SU-DHL-6 (cell line): ENCODE measurements at regions not wholly inside any gene's neighbourhood (a gene's known extent, or its start where the extent isn't known, plus 50 kb on each side); places are given as distances from the start of the nearest gene placed in this dataset.

Experiments used
- H2AFZ ChIP-seq: fragments of 200-600 bp; sonication (generic); 2 replicates; pipeline ENCODE4 v1.6.1; 2014; ENCODE audit warnings: low read depth, mild to moderate bottlenecking, moderate library complexity, mixed read lengths, antibody characterized with exemption, low read length; ENCODE audit not compliant: severe bottlenecking
- H3F3A ChIP-seq: fragments of 200-600 bp; shearing (Covaris generic); 2 replicates; pipeline ENCODE4 v1.6.0; 2016; ENCODE audit warnings: antibody characterized with exemption, mild to moderate bottlenecking; ENCODE audit not compliant: insufficient read depth
- H3K27ac ChIP-seq: fragments of 200-600 bp; sonication (generic); 2 replicates; pipeline ENCODE4 v1.5.1; 2016; ENCODE audit warnings: low read depth, mild to moderate bottlenecking, low read length, moderate library complexity, mixed read lengths
- H3K27me3 ChIP-seq: fragments of 200-600 bp; sonication (generic), shearing (Covaris generic); 2 replicates; pipeline ENCODE4 v1.6.0; 2014; ENCODE audit warnings: mild to moderate bottlenecking, low read length
- H3K36me3 ChIP-seq: fragments of 200-600 bp; sonication (generic); 2 replicates; pipeline ENCODE4 v1.6.1; 2014; ENCODE audit warnings: mild to moderate bottlenecking, low read length, mixed read lengths
- H3K4me2 ChIP-seq: fragments of 300-600, 200-600 bp; shearing (Covaris generic), sonication (generic); 2 replicates; pipeline ENCODE4 v1.6.0; 2014; ENCODE audit warnings: low read length, low read depth, mild to moderate bottlenecking; ENCODE audit not compliant: poor library complexity, severe bottlenecking
- H3K4me3 ChIP-seq: fragments of 200-600 bp; sonication (generic); 2 replicates; pipeline ENCODE4 v1.5.1; 2014; ENCODE audit warnings: antibody characterized with exemption, low read length, mild to moderate bottlenecking, mixed read lengths; ENCODE audit not compliant: insufficient read depth, poor library complexity, severe bottlenecking
- H3K79me2 ChIP-seq: fragments of 200-600 bp; sonication (generic); 2 replicates; pipeline ENCODE4 v1.6.1; 2014; ENCODE audit warnings: mild to moderate bottlenecking, low read length, moderate library complexity; ENCODE audit not compliant: insufficient read depth
- H3K9ac ChIP-seq: fragments of 200-600 bp; sonication (generic); 2 replicates; pipeline ENCODE4 v1.7.0; 2014; ENCODE audit warnings: mild to moderate bottlenecking, low read length
- H3K9me2 ChIP-seq: fragments of 200-600 bp; sonication (generic); replicated peaks from 2 replicates; pipeline ENCODE4 v1.6.1; 2014; ENCODE audit warnings: low read length; ENCODE audit not compliant: insufficient read depth
- H3K9me3 ChIP-seq: fragments of 200-600 bp; sonication (generic); 2 replicates; pipeline ENCODE4 v1.6.1; 2014; ENCODE audit warnings: low read length, mixed read lengths; ENCODE audit not compliant: insufficient read depth
- H4K20me1 ChIP-seq: fragments of 200-600 bp; sonication (generic); 2 replicates; pipeline ENCODE4 v1.6.1; 2014; ENCODE audit warnings: low read depth, mild to moderate bottlenecking, antibody characterized with exemption, low read length, moderate library complexity, mixed read lengths
- EZH2phosphoT487 ChIP-seq: fragments of 200-600 bp; sonication (generic), shearing (Covaris generic); conservative IDR thresholded peaks from 2 replicates; pipeline ENCODE4 v1.6.1; 2018; ENCODE audit warnings: mild to moderate bottlenecking, antibody characterized with exemption, low read length, moderate library complexity, mixed read lengths
- TF ChIP-seq, protein P1 (sequence below): fragments of 200-600 bp; sonication (generic); IDR thresholded peaks from one replicate; pipeline ENCODE4 v1.5.1; 2017; ENCODE audit warnings: antibody characterized with exemption, mild to moderate bottlenecking, low read length, moderate library complexity; ENCODE audit not compliant: insufficient read depth, poor library complexity, severe bottlenecking

DNA sequence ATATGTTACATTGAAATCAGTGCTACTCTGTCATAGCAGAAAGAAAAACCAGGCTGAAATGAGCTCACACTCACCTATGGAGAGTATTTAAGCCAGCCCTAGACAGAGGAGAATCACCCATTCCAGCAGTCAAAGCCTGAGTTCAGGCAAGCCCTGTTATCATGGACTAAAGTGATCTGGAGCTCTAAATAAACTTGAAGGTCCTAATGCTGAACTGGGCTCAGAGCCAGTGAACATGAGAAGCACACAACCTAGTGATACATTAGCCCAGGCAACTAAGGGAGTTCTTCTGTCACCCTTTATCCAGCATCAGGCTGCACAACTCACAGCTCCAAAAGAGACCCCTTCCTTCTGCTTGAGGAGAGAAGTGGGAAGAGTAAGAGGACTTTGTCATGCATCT is 425.0 kb downstream of the COL12A1 start:
- Histone ChIP-seq H3K9me3 (no peaks in the 10 kb centered on the region), H3K79me2 (no peaks in the 10 kb centered on the region), H3K4me2 (no peak overlapping the region), H3K4me3 (no peak overlapping the region), H3K36me3 (no peaks in the 10 kb centered on the region), H3K9me2 (no peaks in the 10 kb centered on the region), H3F3A (no peaks in the 10 kb centered on the region), H3K27me3 (no peaks in the 10 kb centered on the region), H3K9ac (no peak overlapping the region), H3K27ac (no peak overlapping the region), H2AFZ (no peak overlapping the region), H4K20me1 (no peaks in the 10 kb centered on the region)
- TF ChIP-seq, protein P1, sequence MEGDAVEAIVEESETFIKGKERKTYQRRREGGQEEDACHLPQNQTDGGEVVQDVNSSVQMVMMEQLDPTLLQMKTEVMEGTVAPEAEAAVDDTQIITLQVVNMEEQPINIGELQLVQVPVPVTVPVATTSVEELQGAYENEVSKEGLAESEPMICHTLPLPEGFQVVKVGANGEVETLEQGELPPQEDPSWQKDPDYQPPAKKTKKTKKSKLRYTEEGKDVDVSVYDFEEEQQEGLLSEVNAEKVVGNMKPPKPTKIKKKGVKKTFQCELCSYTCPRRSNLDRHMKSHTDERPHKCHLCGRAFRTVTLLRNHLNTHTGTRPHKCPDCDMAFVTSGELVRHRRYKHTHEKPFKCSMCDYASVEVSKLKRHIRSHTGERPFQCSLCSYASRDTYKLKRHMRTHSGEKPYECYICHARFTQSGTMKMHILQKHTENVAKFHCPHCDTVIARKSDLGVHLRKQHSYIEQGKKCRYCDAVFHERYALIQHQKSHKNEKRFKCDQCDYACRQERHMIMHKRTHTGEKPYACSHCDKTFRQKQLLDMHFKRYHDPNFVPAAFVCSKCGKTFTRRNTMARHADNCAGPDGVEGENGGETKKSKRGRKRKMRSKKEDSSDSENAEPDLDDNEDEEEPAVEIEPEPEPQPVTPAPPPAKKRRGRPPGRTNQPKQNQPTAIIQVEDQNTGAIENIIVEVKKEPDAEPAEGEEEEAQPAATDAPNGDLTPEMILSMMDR: no peak
- no peak for TF ChIP-seq EZH2phosphoT487

DNA sequence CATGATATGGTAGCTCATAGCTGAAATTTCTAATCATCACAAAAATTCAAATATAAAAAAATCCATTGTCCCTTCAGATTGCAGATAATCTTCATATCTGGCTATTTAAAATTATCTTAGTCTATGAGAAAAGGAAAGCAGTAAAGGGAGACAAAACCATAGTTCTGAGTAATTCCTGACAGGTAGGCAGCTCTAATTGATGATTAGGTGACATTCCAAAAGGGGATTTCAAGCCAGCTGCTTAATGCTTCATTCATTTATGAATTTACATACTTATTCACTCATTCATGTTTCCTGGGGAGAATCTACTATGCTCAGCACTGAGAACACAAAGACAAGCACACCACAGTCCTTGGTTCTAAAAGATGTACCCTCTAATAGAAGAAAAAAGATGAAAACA is 437.1 kb downstream of the COL12A1 start:
- Histone ChIP-seq H3K9ac (no peak overlapping the region), H3K9me2 (no peaks in the 10 kb centered on the region), H3F3A (no peaks in the 10 kb centered on the region), H3K4me3 (no peak overlapping the region), H4K20me1 (no peaks in the 10 kb centered on the region), H2AFZ (no peak overlapping the region), H3K36me3 (no peaks in the 10 kb centered on the region), H3K27ac (no peak overlapping the region), H3K4me2 (no peak overlapping the region), H3K27me3 (no peaks in the 10 kb centered on the region), H3K79me2 (no peaks in the 10 kb centered on the region), H3K9me3 (no peaks in the 10 kb centered on the region)
- TF ChIP-seq, protein P1: no peak
- no peak for TF ChIP-seq EZH2phosphoT487

DNA sequence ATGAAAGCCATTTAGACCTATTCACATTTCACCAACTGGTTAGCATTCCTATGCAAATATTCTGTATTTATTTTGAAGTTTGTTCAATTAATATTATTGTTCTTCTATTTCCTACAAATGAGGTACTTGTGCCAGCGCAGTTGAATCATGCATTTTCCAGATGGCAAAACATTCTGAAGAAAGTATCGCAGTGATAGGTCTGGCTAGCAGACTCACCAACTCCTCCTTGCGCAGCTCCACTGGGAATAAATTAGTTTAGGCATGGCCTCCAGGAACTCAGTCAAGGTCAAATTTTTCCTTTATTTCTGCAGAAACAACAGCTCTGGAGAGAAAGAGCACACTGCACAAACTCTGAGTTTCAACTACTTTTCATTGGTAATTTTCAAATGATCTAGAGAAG is 437.7 kb downstream of the COL12A1 start:
- H3K4me3 ChIP-seq: no peak overlapping the region
- no peaks in the 10 kb centered on the region for H3K79me2 ChIP-seq
- H3K9ac ChIP-seq: no peak overlapping the region
- TF ChIP-seq EZH2phosphoT487: no peak
- TF ChIP-seq, protein P1: no peak
- no peaks in the 10 kb centered on the region for H3K9me3 ChIP-seq
- H3K9me2 ChIP-seq: no peaks in the 10 kb centered on the region
- no peak overlapping the region for H3K27ac ChIP-seq
- no peaks in the 10 kb centered on the region for H3K27me3 ChIP-seq
- no peak overlapping the region for H2AFZ ChIP-seq
- H3K36me3 ChIP-seq: no peaks in the 10 kb centered on the region
- no peaks in the 10 kb centered on the region for H4K20me1 ChIP-seq
- H3K4me2 ChIP-seq: no peak overlapping the region
- no peaks in the 10 kb centered on the region for H3F3A ChIP-seq
